Spleen (tissue), 11 donors: ENCODE measurements at regions not wholly inside any gene's neighbourhood (a gene's known extent, or its start where the extent isn't known, plus 50 kb on each side); places are given as distances from the start of the nearest gene placed in this dataset.

Experiments used
- DNase-seq: peaks from one replicate; pipeline ENCODE4 v3.0.0-alpha.2; 2020
- H3K27ac ChIP-seq, 8 donors: fragments of 200-600 bp; sonication (generic) in 7 of 8; 1 replicate in 4 of 8; 2 replicates in 4 of 8; pipeline versions ENCODE4 v1.5.0 to v1.8.0; 2016 to 2021; ENCODE audit warnings: inconsistent platforms in 4 of 8, mild to moderate bottlenecking in 4 of 8, moderate library complexity in 1 of 8
- H3K27me3 ChIP-seq, 7 donors: fragments of 200-600 bp; sonication (generic) in 6 of 7; replicated peaks in 1 of 7; 1 replicate in 4 of 7; 2 replicates in 3 of 7; pipeline versions ENCODE4 v1.5.0 to v1.8.0; 2016 to 2021; ENCODE audit warnings: inconsistent platforms in 3 of 7, mild to moderate bottlenecking in 1 of 7
- H3K36me3 ChIP-seq, 6 donors: fragments of 200-600 bp; sonication (generic) in 5 of 6; 1 replicate in 4 of 6; 2 replicates in 2 of 6; pipeline versions ENCODE4 v1.5.0 to v1.8.0; 2016 to 2021; ENCODE audit warnings: inconsistent platforms in 2 of 6
- H3K4me1 ChIP-seq, 6 donors: fragments of 200-600 bp; sonication (generic) in 5 of 6; 1 replicate in 3 of 6; 2 replicates in 3 of 6; pipeline versions ENCODE4 v1.5.0 to v1.8.0; 2016 to 2021; ENCODE audit warnings: inconsistent platforms in 3 of 6
- H3K4me3 ChIP-seq, 8 donors: fragments of 200-600 bp; sonication (generic) in 7 of 8; 1 replicate in 4 of 8; 2 replicates in 4 of 8; pipeline versions ENCODE4 v1.5.0 to v1.8.0; 2016 to 2021; ENCODE audit warnings: inconsistent platforms in 4 of 8, mild to moderate bottlenecking in 4 of 8, moderate library complexity in 2 of 8
- H3K9me3 ChIP-seq, 8 donors: fragments of 200-600 bp; sonication (generic) in 7 of 8; 1 replicate in 4 of 8; 2 replicates in 4 of 8; pipeline versions ENCODE4 v1.5.0 to v1.8.0; 2016 to 2021; ENCODE audit warnings: inconsistent platforms in 4 of 8
- POLR2A ChIP-seq, 3 donors: fragments of 450-650 bp; IDR thresholded peaks; one replicate each; pipeline ENCODE4 v1.5.1; 2017; ENCODE audit warnings: antibody characterized with exemption in 3 of 3, mild to moderate bottlenecking in 1 of 3
- POLR2AphosphoS5 ChIP-seq, 3 donors: sonication (generic); formaldehyde crosslinking; IDR thresholded peaks; one replicate each; pipeline ENCODE4 v1.5.1; 2017; ENCODE audit warnings: antibody characterized with exemption in 3 of 3
- WGBS, 5 donors: extraction: QIAGEN DNeasy Blood & Tissue Kit in 3 of 5; methylation state at CpG; one replicate each; pipeline versions ENCODE4 v1.1.5 to v1.1.7; 2013 to 2018; 5-methylcytosine and 5-hydroxymethylcytosine counted together
- intact Hi-C: fragments of 100-400 bp; cut with DNase I; formaldehyde crosslinking; loops from one replicate; pipeline ENCODE4 v1.15.0; 2023; ENCODE audit warnings: low total_unique reads
- TF ChIP-seq, protein P1 (sequence below), 11 experiments: fragments of 200-600 bp in 7 of 11; fragments of 450-650 bp in 4 of 11; sonication (generic) in 4 of 11; IDR thresholded peaks in 8 of 11; conservative IDR thresholded peaks in 3 of 11; 1 replicate in 7 of 11; 2 replicates in 4 of 11; pipeline versions ENCODE4 v1.4.0 to v1.8.0; 2016 to 2021; ENCODE audit warnings: antibody characterized with exemption in 11 of 11, inconsistent platforms in 4 of 11, mild to moderate bottlenecking in 1 of 11
- donor health status: healthy with polysubstance abuse.
- donor health status: DM: no; HTN: no; CAD: no; lungs with moderate emphysema.
- donor health status: DM: no; HTN: no; CAD: no.
- donor health status: Bipolar disorder and iron deficiency.
- donor health status: healthy.
- donor health status: DM: no; HTN: no; CAD: no.
- donor health status: DM: yes; HTN: yes; CAD: no.

GRCh38 chr4:187166886-187167512, 443.3 kb upstream of the FAT1 start:
- H3K27me3 ChIP-seq: no peaks in the 10 kb centered on the region
- no peak overlapping the region for H3K27ac ChIP-seq
- no peak for DNase-seq
- no peaks in the 10 kb centered on the region for H3K9me3 ChIP-seq
- no peaks in the 10 kb centered on the region for H3K36me3 ChIP-seq
- WGBS, 5 donors: 82 to 89% (median 86%) methylated on average over 7 of the region's 7 CpGs
- H3K4me1 ChIP-seq: no peaks in the 10 kb centered on the region
- TF ChIP-seq POLR2AphosphoS5 (IDR thresholded peaks at IDR 0.05) (no peak), POLR2A (IDR thresholded peaks at IDR 0.05) (no peak)
- TF ChIP-seq, protein P1, sequence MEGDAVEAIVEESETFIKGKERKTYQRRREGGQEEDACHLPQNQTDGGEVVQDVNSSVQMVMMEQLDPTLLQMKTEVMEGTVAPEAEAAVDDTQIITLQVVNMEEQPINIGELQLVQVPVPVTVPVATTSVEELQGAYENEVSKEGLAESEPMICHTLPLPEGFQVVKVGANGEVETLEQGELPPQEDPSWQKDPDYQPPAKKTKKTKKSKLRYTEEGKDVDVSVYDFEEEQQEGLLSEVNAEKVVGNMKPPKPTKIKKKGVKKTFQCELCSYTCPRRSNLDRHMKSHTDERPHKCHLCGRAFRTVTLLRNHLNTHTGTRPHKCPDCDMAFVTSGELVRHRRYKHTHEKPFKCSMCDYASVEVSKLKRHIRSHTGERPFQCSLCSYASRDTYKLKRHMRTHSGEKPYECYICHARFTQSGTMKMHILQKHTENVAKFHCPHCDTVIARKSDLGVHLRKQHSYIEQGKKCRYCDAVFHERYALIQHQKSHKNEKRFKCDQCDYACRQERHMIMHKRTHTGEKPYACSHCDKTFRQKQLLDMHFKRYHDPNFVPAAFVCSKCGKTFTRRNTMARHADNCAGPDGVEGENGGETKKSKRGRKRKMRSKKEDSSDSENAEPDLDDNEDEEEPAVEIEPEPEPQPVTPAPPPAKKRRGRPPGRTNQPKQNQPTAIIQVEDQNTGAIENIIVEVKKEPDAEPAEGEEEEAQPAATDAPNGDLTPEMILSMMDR (IDR thresholded peaks at IDR 0.05 in 8 of 11, conservative IDR thresholded peaks at IDR 0.05 in 3 of 11): no peak
- no peak overlapping the region for H3K4me3 ChIP-seq
- intact Hi-C loops: no loop called here

DNA sequence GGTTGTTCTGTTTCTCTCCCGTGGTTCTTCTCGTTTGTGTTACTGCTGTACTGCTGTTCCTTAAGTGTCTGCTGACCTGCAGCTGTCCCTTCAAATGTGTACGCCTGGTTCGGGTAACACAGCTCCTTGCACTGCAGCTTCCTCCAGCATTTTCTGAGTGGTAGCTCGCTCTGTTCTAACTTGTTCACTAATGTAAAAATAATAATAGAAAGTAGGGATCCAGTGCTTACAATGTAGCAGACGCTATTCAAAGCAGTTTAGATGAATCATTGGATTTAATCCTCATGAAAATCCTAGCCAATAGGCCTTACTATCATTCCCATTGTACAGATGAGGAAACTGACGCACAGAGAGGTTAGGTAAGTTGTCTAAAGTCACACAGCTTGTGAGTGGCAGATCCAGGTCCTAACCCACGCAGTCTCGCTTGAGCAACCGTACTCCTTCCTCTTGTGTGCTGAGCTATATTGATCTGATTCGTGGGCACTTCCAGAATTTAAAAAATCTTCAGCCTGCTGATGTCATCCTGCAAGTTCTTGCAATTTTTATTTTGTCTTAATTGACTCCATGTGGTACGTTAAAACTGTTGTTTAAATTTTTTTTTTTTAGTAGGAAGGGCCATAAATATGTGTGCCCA, 448.2 kb upstream of the FAT1 start:
- DNase-seq: no peak
- no peaks in the 10 kb centered on the region for H3K36me3 ChIP-seq
- H3K27ac ChIP-seq: no peak overlapping the region
- no peak for TF ChIP-seq POLR2AphosphoS5 (IDR thresholded peaks at IDR 0.05)
- TF ChIP-seq POLR2A (IDR thresholded peaks at IDR 0.05): no peak
- TF ChIP-seq, protein P1 (IDR thresholded peaks at IDR 0.05 in 8 of 11, conservative IDR thresholded peaks at IDR 0.05 in 3 of 11): no peak
- intact Hi-C loops: no loop called here
- no peaks in the 10 kb centered on the region for H3K9me3 ChIP-seq
- no peak overlapping the region for H3K4me3 ChIP-seq
- no peaks in the 10 kb centered on the region for H3K27me3 ChIP-seq
- WGBS, 5 donors: 63 to 69% (median 65%) methylated on average over 12 of the region's 12 CpGs
- H3K4me1 ChIP-seq: no peaks in the 10 kb centered on the region

- TF ChIP-seq POLR2A (IDR thresholded peaks at IDR 0.05) (no peak), POLR2AphosphoS5 (IDR thresholded peaks at IDR 0.05) (no peak)
- TF ChIP-seq, protein P1 (IDR thresholded peaks at IDR 0.05 in 8 of 11, conservative IDR thresholded peaks at IDR 0.05 in 3 of 11): no peak
- intact Hi-C loops: no loop called here
- no peak for DNase-seq
- Histone ChIP-seq H3K27me3 (no peaks in the 10 kb centered on the region), H3K4me1 (no peaks in the 10 kb centered on the region), H3K4me3 (no peak overlapping the region), H3K9me3 (no peaks in the 10 kb centered on the region), H3K36me3 (no peaks in the 10 kb centered on the region), H3K27ac (no peak overlapping the region)
- WGBS, 5 donors: 54 to 70% (median 61%) methylated on average over 7 of the region's 7 CpGs
Measured at GRCh38 chr4:187172340-187172761, 448.7 kb upstream of the FAT1 start.

GRCh38 chr4:187174749-187175148, 451.1 kb upstream of the FAT1 start:
- intact Hi-C loops: no loop called here
- WGBS, 5 donors: 74 to 87% (median 83%) methylated on average over 8 of the region's 8 CpGs
- TF ChIP-seq, protein P1 (IDR thresholded peaks at IDR 0.05 in 8 of 11, conservative IDR thresholded peaks at IDR 0.05 in 3 of 11): no peak
- no peak for TF ChIP-seq POLR2A (IDR thresholded peaks at IDR 0.05)

More at GRCh38 chr4:187174749-187175148, 451.1 kb upstream of the FAT1 start:
- Histone ChIP-seq H3K9me3 (no peaks in the 10 kb centered on the region), H3K27me3 (no peaks in the 10 kb centered on the region), H3K36me3 (no peaks in the 10 kb centered on the region), H3K4me1 (no peaks in the 10 kb centered on the region), H3K4me3 (no peak overlapping the region), H3K27ac (no peak overlapping the region)
- no peak for DNase-seq
